ENCODE measurements at regions not wholly inside any gene's neighbourhood (a gene's known extent, or its start where the extent isn't known, plus 50 kb on each side); places are given as distances from the start of the nearest gene placed in this dataset.

GRCh38 chr2:236352761-236353593, 88.8 kb upstream of the ASB18 start:
- peaks cover 2% of the 10 kb centered on the region for H3K9me3 Mint-ChIP-seq (ENCODE audit: unreplicated experiment)
- peaks cover 1% of the 10 kb centered on the region for H3K27me3 Mint-ChIP-seq (ENCODE audit: unreplicated experiment)
- DNase-seq: no peak
- no peak overlapping the region for H3K4me3 Mint-ChIP-seq (ENCODE audit: unreplicated experiment)
- H3K36me3 Mint-ChIP-seq (ENCODE audit: unreplicated experiment): no peaks in the 10 kb centered on the region
- H3K27ac Mint-ChIP-seq (ENCODE audit: unreplicated experiment): no peak overlapping the region
- TF ChIP-seq CTCF (IDR thresholded peaks at IDR 0.05; ENCODE audit: partially characterized antibody, unreplicated experiment): peak; percentile 95
- peaks cover 2% of the 10 kb centered on the region for H3K4me1 Mint-ChIP-seq (ENCODE audit: low read depth, unreplicated experiment)

- H3K36me3 Mint-ChIP-seq (ENCODE audit: unreplicated experiment): no peaks in the 10 kb centered on the region
- H3K4me1 Mint-ChIP-seq (ENCODE audit: low read depth, unreplicated experiment): peaks cover 2% of the 10 kb centered on the region
- H3K27me3 Mint-ChIP-seq (ENCODE audit: unreplicated experiment): peaks cover 1% of the 10 kb centered on the region
- no peak for DNase-seq
- no peak for TF ChIP-seq CTCF (IDR thresholded peaks at IDR 0.05; ENCODE audit: partially characterized antibody, unreplicated experiment)
- peaks cover 2% of the 10 kb centered on the region for H3K9me3 Mint-ChIP-seq (ENCODE audit: unreplicated experiment)
- H3K4me3 Mint-ChIP-seq (ENCODE audit: unreplicated experiment): no peak overlapping the region
- no peak overlapping the region for H3K27ac Mint-ChIP-seq (ENCODE audit: unreplicated experiment)
Observed at GRCh38 chr2:236353594-236353942, 89.4 kb upstream of the ASB18 start.

- peaks cover 2% of the 10 kb centered on the region for H3K9me3 Mint-ChIP-seq (ENCODE audit: unreplicated experiment)
Observed at GRCh38 chr2:236354056-236354940, 90.1 kb upstream of the ASB18 start.

DNA sequence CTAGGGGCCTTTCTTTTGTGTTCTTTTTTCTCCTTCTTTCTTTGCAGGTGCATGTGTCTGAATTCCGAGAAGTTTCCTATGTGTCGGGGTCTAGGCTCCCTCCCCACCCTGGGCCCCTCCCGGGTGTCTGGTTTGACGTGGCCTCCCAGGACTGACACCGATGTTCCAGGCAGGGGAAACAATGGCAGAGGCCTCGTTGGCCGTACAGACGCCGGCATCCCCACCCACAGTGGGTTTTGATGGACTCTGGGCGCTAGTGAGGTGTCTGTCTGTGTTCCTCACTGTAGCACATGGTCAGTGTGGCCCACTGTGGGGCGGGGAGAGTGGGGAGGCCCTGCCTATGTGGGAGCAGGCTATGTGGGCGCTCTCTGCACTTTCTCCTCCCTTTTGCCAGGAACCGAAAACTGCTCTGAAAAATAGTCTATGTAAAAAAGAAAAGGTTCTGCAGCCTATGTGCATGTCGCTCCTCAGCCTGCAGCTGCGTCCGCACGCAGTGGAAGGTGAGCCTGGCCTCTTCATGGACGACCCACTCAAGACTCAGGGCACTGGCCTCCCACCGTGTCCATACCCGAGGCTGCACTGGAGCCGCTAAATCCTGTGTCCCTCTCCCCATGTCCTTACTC, 90.9 kb upstream of the ASB18 start:
- Mint-ChIP-seq H3K27ac (ENCODE audit: unreplicated experiment) (peak overlapping the region; percentile 11), H3K4me1 (ENCODE audit: low read depth, unreplicated experiment) (peaks cover 5% of the 10 kb centered on the region), H3K4me3 (ENCODE audit: unreplicated experiment) (no peak overlapping the region), H3K36me3 (ENCODE audit: unreplicated experiment) (no peaks in the 10 kb centered on the region), H3K9me3 (ENCODE audit: unreplicated experiment) (peaks cover 2% of the 10 kb centered on the region), H3K27me3 (ENCODE audit: unreplicated experiment) (peaks cover 1% of the 10 kb centered on the region)
- no peak for DNase-seq
- no peak for TF ChIP-seq CTCF (IDR thresholded peaks at IDR 0.05; ENCODE audit: partially characterized antibody, unreplicated experiment)

More at GRCh38 chr2:236354056-236354940, 90.1 kb upstream of the ASB18 start:
- no peak for TF ChIP-seq CTCF (IDR thresholded peaks at IDR 0.05; ENCODE audit: partially characterized antibody, unreplicated experiment)
- no peak overlapping the region for H3K4me3 Mint-ChIP-seq (ENCODE audit: unreplicated experiment)
- no peak overlapping the region for H3K27ac Mint-ChIP-seq (ENCODE audit: unreplicated experiment)
- peaks cover 1% of the 10 kb centered on the region for H3K27me3 Mint-ChIP-seq (ENCODE audit: unreplicated experiment)
- no peaks in the 10 kb centered on the region for H3K36me3 Mint-ChIP-seq (ENCODE audit: unreplicated experiment)
- peaks cover 3% of the 10 kb centered on the region for H3K4me1 Mint-ChIP-seq (ENCODE audit: low read depth, unreplicated experiment)
- DNase-seq: no peak

Measured in glutamatergic neuron (in vitro differentiated cells).